ENCODE measurements at regions not wholly inside any gene's neighbourhood (a gene's known extent, or its start where the extent isn't known, plus 50 kb on each side); places are given as distances from the start of the nearest gene placed in this dataset.

DNA sequence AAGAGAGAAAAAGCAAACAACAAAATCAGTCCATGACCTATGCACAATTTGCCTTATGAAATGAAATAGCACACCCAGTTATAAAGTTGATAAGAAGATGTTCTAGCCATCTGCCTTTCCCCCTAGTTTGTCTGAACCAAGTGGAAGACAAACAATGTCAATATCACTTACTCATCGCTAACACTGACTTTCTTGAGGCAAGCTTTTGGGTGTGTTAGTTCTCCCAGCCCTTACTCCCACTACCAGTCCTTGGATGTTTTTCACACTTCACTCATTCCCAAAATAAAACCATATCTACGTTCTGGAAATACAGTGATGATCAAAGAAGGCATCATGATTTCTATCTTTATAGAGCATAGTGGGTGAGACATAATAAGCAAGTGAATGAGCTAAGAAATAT lies 393.8 kb downstream of the PCDH20 start:
- no peak for DNase-seq

DNA sequence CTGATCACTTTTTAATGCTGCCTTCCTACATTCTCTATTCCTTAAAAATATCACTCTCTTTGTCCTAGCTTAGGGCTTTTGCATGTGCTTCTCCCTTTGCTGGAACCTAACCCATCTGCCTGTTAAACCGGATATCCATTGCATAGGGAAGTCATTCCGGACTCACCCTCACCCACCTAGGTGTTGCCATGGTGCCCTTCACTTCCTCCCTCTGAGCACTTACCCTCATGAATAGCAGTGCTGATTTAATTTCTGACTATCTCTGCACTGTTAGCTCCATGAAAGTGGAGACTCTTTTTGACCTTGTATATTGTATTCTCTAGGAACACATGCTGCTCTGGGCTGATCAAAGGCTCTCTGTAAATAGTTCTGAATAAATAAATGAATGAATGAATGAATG lies 401.9 kb downstream of the PCDH20 start:
- DNase-seq = no peak

DNA sequence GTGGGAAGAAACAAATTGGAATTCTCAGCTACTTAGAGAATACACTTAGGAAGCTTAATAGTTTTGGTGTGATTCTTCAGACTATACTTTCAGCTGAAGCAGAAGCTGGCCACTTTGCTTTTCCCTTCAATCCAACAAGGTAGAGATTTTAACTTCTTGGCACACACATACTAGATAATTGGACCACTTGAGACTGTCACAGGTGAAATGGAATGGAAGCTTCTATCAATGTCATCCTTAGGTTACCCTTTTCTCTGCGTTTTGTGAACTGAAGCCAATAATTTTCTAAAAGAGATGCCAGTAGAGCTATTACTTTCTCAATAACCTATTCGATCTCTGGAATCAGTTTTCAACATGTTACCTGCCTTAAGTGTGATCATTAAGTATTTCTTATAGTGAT lies 405.3 kb downstream of the PCDH20 start:
- DNase-seq = no peak

- no peak for DNase-seq
Observed at GRCh38 chr13:61002686-61003085, 413.0 kb downstream of the PCDH20 start.

DNA sequence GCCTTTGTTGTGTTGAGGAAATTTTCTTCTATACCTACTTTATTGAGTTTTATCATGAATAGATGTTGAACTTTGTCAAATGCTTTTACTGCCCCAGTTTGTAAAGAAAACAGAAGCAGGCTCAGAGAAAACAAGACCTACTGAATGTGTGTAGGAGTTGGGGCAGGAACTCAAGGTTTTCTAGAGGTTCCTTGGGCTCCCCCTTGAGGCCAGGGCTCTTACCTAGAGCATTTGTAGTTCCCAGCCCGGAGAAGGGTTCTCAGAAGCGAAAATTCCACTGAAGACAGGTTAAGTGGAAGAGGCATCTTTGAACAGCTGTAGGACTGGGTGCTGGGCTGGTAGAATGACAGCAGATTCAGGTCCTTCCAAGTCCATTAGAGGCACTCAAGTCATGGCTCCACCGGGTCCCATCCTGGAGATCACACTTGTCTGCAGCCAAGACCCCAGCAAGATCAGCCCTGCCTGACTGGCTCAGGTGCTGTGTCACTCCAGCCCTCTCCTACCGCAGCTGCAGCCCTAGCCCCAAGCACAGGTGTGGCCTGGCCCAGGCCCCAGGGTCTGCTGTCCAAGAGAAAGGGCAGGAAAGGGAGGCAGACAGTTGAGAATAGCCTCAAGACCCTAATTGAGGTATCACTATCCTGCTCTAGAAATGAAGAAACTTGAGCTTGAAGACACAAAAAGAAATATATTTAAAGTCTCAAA lies 425.5 kb downstream of the PCDH20 start:
- no peak for DNase-seq

DNA sequence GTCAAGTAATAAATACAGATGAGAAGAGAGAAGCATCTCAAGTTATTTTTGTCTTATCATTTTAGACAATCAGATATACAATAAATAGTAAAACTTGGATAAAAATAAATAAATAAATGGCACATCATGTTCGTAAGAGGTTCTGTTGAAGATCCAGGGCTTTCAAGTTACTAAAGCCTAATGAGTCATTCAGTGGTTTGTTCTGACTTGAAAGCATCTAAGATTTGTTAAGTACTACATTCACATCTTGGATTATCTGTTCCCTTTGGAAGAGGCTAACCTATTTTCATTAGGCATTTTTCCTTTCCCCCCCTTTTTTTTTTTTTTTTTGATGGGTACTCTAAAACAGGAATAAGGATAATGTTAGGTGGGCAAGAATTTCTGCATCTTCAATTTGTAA lies 429.3 kb downstream of the PCDH20 start:
- no peak for DNase-seq

- no peak for DNase-seq
Observed at GRCh38 chr13:60981407-60981806, 434.2 kb downstream of the PCDH20 start.

- DNase-seq = no peak
Observed at GRCh38 chr13:60976367-60976766, 439.3 kb downstream of the PCDH20 start.

GRCh38 chr13:60974296-60974695 lies 441.4 kb downstream of the PCDH20 start:
- DNase-seq = no peak

DNA sequence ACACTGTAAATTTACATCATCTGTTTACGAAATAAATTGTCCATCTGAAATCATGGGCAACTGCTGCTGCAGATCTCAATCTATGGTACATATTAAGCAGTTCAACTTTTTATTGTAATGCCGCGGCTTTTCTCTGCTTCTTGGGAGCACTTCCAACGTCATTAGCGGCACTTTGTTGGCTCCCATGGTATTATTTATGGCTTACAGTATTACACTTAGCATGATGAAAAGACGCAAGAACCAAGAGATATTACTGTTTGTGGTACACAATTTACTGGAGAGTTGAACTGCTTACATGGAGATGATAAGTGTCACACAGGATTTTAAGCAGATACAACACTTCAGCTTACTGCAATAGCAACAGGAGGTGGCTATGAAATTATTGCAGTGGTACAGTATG lies 442.1 kb downstream of the PCDH20 start:
- no peak for DNase-seq

DNA sequence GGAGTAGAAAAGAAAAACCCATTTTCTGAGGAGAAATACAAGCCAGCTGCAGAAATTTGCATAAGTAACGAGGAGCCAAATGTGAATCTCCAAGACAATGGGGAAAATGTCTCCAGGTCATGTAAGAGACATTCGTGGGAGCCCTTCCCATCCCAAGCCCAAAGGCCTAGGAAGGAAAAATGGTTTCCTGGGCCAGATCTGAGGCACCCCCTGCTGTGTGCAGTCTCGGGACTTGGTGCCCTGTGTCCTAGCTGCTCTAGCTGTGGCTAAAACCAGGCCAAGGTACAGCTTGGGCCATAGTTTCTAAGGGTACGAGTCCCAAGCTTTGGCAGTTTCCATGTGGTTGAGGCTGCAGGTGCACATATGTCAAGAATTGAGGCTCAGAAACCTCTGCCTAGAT lies 444.9 kb downstream of the PCDH20 start:
- DNase-seq = no peak

- DNase-seq = no peak
Observed at GRCh38 chr13:60969656-60970055, 446.0 kb downstream of the PCDH20 start.

GRCh38 chr13:60959427-60959826 lies 456.2 kb downstream of the PCDH20 start:
- no peak for DNase-seq

DNA sequence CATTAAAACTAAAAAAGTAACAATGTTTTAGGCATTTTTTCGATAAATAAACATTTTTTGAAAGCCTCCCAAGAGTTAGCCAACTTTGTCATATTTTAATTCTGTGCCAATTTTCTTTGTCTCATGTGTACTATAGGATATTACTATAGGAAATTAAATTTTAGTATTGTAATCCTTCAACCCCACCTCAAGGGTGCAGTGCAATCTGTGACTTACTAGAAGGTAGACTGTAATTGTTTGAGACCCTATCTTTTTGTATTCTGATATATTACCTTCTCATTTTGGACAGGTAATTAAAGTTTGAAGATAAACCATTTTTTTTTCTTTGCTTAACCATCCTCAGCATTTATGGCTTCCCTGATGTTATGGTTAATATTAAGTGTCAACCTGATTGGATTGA lies 457.8 kb downstream of the PCDH20 start:
- no peak for DNase-seq

GRCh38 chr13:60945396-60945795 lies 470.3 kb downstream of the PCDH20 start:
- DNase-seq = no peak

- no peak for DNase-seq
Observed at GRCh38 chr13:60944863-60945262, 470.8 kb downstream of the PCDH20 start.

GRCh38 chr13:60944016-60944415 lies 471.6 kb downstream of the PCDH20 start:
- DNase-seq = no peak

- DNase-seq = no peak
Observed at GRCh38 chr13:60936281-60936680, 479.4 kb downstream of the PCDH20 start.

DNA sequence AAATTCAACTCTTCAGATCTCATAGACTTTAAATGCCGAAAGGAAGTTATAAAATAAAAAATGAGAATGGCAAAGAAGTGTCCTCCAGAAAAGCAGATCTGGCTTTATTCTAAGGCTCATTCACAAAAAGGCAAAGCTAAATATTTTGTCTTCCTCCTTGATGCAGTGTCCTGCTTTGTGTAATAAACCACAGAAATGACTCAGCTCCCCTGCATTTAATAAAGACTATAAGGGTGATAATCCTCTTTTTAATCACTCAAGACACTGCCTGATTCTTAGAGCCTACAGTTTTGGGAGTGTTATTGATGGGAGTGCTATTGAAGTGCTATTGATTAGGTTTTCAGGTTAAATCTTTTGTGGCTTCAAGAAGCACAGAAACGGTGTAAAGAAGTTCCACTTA lies 482.0 kb downstream of the PCDH20 start:
- no peak for DNase-seq

DNA sequence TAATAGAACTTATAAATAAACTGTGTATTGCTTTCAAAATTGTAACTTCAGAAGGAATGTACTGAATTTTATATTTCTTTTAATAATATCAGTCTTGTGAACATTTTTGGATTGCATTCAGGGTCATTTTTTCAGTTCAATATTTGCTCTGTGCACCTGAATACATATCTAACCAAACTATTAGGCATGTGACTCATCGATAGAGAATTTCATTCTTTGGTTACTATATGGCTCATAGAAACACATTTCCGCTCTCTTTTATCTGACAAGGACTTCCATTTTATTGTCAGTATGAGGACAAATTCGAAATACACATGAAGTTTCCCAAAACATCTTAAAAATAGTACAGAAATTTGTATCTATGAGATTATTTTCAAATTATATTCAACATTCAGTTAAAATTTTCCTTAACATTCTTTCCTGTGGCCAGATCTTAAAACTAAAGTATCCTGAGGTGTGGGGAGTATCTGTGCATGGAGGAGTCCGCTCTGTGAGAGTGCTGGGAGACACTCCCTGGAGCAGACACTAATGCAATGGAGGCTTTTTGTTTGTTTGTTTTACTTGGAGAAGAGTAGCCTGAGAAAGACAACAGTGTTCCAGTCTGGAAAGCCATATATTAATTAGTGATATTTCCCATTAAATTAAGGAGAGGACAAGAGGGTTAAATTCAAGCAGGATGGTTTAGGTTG lies 483.6 kb downstream of the PCDH20 start:
- no peak for DNase-seq

GRCh38 chr13:60925686-60926085 lies 490.0 kb downstream of the PCDH20 start:
- no peak for DNase-seq

DNA sequence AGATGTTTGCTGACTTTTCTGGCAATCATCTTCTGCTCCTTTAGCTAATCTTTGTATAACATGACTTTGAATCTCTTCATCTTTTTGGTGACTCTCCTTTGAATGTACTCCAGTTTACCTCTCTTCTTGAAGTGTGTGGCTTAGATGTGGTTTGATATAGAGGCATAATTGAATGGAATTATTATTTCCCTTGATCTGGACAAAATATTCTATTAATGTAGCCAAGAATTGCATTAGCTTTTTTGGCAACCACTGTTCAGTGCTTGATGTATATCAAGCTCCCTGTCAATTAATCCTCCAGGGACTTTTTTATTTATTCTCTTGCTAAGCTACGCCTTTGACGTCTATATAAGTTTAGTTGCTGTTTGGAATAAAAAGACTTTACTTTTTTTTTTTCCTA lies 490.8 kb downstream of the PCDH20 start:
- no peak for DNase-seq

DNA sequence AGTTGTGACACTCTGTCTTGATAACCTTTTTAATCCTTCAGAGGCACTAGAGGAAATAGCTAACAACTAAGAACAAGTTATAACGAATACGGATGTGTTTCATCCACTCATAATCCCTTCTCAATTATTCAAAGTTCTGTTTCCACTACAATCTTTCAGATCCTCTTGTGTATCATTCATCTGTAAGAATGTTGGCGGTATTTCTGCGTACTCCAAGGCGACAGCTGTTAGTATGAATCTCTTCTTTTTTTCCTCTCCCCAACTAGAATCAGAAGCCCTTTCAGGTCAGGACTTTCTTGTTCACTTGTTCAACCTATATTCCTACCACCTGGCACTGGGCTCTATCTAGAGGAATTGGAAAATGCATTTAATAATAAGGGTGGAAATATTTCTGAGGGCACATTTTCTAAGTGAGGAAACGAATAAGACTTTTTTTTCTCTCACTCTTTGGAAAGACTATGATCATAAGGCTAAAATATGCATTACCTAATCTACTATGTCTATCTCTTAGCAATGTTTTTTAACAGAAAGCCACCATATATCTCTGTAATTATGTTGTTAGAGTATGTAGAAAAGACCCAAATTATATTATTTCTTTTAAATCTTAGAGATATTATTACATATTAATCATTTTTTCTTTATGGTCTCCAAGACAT lies 492.9 kb downstream of the PCDH20 start:
- no peak for DNase-seq

GRCh38 chr13:60893801-60894200 lies 496.8 kb downstream of the TDRD3 start:
- no peak for DNase-seq

All from activated effector memory CD4-positive, alpha-beta T cell treated with anti-CD3 and anti-CD28 coated beads, Interleukin-2, amount 50 U/mL, for 16 hours (primary cell).